ENCODE measurements at regions not wholly inside any gene's neighbourhood (a gene's known extent, or its start where the extent isn't known, plus 50 kb on each side); places are given as distances from the start of the nearest gene placed in this dataset.

GRCh38 chr17:51496378-51496777 lies 236.0 kb downstream of the UTP18 start:
- DNase-seq, result no peak

GRCh38 chr17:51499897-51500296 lies 239.6 kb downstream of the UTP18 start:
- DNase-seq, result no peak

GRCh38 chr17:51500454-51500853 lies 240.1 kb downstream of the UTP18 start:
- DNase-seq, result no peak

DNA sequence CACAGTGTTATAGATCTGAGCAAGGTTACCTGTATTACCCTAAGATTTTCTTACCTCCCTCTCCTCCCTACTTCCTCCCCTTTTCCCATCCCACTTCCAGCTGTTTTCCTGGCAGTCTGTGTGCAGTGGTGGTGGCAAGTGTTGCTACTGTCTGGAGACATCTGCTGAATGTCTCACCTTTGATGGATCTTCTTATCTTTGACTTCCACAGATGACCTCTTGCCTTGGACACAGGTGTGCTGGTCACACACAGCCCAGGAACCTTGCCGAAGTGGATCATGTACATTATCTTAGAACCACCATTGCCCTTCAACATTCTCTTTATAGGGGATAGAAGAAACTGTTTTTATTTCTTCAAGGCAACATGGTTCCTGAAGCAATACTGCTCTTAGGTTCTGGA lies 245.1 kb downstream of the UTP18 start:
- no peak for DNase-seq

DNA sequence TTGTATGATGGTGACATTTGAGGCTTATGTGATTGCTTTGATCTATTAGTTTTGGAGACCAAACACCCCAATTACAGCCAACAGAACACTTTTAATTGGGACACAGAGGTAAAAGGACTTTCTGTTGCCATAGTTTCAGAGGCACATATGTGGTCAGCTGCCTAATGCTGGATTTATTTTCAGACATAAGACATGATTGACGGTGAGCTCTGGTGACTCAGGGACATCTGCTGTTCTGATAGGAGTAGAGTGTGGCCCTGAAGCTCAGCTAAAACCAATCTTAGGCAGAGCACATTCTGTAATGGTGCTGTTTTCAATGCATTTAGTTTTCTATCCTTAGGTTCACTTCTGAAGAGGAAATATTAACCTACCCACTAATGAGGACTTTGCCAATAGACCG lies 247.1 kb downstream of the UTP18 start:
- DNase-seq, result peak; percentile 50

GRCh38 chr17:51508048-51508447 lies 247.7 kb downstream of the UTP18 start:
- DNase-seq, result peak; percentile 58

- no peak for DNase-seq
These were observed 250.6 kb downstream of the UTP18 start for GRCh38 chr17:51510940-51511339.

GRCh38 chr17:51512220-51512907 lies 252.0 kb downstream of the UTP18 start:
- DNase-seq, result no peak

DNA sequence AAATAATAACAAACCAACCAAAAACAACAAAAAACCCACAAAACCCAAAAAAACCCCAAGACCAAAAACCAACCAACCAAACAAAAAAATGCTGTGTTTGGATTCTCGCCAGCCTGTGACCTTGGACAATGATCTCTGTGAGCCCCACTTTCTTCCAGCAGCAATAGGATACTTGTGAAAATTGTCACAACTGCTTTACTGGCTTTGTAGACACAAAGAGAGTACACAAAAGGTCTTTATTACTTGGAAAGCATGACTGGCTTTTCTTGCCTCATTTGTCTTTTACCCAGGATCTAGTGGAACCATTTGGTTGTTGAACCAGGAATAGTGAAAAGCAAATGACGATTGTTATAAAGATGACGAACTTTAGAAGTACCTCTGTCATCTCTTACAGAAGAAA lies 256.6 kb downstream of the UTP18 start:
- DNase-seq, result no peak

DNA sequence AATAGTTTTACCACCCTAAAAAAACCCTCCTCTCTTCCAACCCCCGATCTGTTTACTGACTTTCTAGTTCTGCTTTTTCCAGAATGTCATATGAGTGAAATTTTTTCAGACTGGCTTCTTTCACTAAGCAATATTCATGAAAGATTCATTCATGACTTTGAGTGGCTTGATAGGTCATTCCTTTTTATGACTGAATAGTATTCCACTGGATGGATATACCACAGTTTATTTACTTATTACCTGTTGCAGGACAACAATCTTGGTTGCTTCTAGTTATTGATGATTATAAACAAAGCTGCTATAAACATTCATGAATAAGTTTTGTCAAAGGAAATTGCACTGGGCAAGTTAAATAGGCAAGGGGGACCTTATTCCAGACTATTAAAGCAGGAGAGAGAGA lies 264.2 kb downstream of the UTP18 start:
- no peak for DNase-seq

GRCh38 chr17:51526507-51526906 lies 266.2 kb downstream of the UTP18 start:
- no peak for DNase-seq

DNA sequence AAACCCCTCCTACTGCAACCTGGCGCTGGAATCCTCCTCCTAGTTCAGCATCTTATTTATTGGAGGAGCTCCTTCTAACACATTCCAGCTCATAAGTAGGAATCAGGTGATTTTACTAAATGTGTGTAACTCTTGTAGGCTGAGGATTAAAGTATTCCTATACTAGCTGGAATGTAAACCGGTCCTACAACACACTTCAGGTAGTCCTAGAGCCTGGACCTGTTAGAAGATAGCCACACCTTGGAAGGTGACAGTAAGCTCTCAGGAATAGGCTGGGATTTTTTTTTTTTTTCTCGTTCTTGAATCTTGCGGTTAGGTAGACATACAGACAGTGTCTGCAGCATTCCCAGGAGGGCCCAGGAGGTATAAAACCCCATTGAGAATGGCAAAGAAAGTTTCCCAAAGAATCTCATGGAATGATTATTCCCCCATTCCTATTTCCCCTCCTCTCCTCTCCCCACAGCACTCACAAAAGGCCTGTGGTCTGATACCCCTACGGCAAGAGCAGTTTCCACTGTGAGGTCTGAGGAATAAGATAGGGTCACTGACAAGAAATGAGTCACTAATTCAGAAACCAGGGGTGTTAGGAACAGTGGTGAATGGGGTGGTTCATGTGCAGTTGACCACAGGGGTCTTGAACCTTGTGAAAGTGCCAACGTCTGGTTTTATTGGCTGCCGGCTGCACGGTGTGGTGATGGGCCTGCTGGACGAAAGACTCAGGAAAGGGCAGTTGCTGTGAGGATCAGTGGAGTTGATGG lies 267.1 kb downstream of the UTP18 start:
- DNase-seq, result no peak

DNA sequence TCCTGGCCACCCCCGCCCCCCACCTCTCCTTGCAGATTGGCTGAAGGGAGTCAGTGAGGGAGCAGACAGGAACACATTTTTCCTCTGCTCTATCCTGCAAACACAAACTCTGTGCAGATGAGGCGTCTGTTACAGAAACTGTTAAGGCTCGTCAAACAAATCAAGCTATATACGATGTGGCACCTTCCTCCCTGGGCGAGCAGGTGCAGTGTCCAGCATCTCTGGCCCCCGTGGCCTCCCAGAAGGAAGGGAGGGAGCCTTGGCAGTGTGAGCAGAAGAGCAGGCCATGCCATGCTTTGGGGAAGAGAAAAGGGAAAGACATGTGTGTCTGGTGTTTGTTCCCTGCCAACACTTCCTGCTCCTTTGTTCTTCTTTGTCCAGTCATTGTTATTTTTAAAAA lies 267.8 kb downstream of the UTP18 start:
- no peak for DNase-seq

GRCh38 chr17:51533219-51533618 lies 272.9 kb downstream of the UTP18 start:
- DNase-seq, result no peak

DNA sequence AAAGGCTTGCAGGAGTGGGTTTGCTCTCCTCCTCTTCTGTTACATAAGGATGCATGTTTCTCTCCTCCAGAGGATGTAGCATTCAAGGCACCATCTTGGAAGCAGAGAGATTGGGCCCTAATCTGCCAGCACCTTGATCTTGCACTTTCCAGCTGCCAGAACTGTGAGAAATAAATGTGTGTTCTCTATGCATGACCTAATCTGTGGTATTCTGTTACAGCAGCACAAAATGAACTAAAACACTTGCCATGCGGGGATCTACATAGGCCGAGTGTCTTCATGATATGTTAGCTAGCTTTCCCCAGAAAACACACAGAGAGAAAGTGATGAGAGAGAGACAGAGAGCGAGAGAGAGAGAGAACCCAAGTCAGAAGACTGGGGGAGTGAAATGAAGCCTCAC lies 273.5 kb downstream of the UTP18 start:
- DNase-seq, result no peak

GRCh38 chr17:51536627-51537026 lies 276.3 kb downstream of the UTP18 start:
- DNase-seq, result no peak

DNA sequence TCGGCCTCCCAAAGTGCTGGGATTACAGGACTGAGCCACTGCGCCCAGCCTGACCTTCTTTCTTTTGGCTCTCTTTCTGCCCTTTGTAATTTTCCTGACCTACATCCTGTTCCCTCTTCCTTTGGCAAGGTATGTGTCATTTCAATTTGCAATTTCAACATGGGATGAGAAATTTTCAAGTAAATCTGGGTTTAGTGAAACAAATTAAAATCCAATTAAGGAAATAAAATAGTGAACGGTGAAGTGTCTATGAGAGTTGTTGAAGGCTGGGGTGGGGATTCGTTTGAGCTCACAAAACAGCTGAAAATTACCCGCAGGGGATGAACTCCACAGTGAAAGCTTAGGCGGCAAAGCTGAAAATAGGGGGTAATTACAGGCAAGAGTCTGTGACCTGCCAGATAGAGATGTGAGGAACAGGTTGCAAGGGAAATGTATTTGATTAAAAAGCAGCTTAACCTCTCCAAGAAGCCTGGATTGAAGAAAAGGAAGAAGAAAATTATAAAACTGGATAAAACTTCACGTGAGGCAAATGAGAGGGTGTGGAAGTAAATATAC lies 277.7 kb downstream of the UTP18 start:
- DNase-seq, result no peak

DNA sequence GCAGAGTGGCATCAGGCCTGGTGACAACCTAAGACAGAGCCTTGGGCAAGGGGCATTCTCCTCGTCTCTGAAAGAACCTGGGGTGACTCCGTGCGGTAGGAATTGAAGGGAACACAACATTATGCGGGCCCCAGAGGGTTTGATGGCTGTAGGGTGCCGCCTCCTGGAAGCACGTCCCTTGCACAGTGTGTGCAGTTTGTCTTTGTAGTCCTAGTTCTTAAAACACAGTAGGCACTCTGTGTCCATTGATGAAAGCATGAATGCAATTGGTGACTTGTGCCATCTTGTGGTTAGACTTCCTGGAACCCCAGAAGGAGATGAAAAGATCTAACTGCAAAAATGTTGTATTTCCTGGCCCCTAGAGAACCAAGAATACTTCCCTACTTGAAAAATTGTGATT lies 279.8 kb downstream of the UTP18 start:
- no peak for DNase-seq

DNA sequence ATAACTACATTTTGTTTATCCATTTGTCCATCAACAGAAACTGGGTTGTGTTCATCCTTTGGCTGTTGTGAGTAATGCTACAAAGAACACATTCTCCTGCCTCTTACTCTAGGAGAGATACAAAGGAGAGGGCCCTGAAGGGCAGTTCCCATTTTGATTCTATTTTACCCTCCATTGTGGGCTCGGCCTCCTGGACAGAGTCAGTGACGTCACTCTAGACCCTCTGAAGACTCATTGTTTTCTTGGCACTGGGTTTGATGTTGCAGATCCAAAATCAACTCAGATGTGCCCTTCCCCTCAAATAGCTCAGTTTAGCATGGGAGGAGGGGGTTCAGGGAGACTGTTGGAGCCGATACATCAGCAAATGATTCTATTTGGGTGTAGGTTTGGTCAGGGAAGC lies 280.9 kb downstream of the UTP18 start:
- no peak for DNase-seq

GRCh38 chr17:51546114-51546513 lies 285.8 kb downstream of the UTP18 start:
- no peak for DNase-seq

- no peak for DNase-seq
These were observed 287.8 kb downstream of the UTP18 start for GRCh38 chr17:51548125-51548524.

- DNase-seq, result no peak
These were observed 294.8 kb downstream of the UTP18 start for GRCh38 chr17:51555153-51555552.

DNA sequence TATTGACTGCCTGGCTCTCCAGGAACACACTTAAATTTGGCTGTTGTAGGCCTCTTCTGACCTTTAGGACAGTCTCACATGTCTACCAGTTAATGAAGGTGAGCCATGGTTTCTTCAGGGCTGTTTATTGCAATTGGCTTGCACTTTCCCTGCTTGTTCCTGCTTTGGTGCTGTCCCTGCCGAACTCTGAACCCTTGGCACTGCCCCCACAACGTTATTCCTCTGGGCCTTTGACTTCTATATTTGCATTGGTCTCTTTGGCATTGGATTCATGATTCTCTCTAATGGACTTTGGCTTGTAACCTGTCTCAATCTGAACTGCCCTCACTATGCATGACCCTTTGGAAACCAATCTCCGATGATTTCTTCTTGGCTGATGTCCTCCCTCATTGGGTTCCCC lies 299.4 kb downstream of the UTP18 start:
- DNase-seq, result no peak

DNA sequence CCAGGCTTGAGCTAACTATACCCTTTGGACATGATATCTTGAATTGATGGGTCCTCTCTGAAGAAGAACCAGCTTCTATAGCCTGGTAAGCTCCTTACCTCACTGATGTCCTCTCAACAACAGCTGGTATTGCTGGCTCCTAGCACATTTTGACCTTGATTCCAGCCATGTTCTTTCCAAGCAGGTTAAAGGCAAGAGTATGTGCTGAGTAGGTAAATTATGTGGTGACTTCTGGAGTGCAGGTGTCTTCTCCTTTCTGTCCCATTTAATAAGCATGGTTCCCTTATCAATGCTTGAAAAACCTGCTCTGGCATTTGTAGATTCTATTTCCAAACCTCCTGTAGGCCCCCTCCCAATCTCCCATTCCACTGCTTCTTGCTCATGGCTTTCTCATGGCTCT lies 300.1 kb downstream of the UTP18 start:
- DNase-seq, result no peak

- DNase-seq, result no peak
These were observed 303.6 kb downstream of the UTP18 start for GRCh38 chr17:51563961-51564360.

Data from NCI-H774 (cell line).